IPS DF 4.7 (cell line): ENCODE measurements at regions not wholly inside any gene's neighbourhood (a gene's known extent, or its start where the extent isn't known, plus 50 kb on each side); places are given as distances from the start of the nearest gene placed in this dataset.

Experiments
- DNase-seq: peaks from one replicate; pipeline ENCODE4 v3.0.0-alpha.2; 2013; ENCODE audit warnings: low spot score; ENCODE audit errors: extremely low read depth

DNA sequence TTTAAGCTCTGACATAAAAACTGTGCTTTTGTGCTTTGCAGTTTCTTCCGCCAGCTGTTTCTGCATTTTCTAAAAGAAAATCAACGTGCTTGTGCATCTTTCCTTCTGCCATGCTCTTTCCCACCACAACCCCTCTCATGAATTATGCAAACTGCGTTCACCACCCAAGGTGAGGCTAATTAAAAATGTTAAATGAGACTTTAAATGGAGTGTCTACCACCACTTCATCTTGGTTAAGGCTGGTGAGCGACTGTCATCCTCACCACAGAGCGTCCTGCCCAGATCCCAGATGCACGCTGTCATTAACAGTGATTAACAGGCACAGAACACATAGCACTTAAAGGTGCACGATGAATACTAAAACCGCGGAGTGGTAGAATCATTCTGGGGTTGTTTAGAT lies 250.5 kb upstream of the RAB6C start:
- no peak for DNase-seq

DNA sequence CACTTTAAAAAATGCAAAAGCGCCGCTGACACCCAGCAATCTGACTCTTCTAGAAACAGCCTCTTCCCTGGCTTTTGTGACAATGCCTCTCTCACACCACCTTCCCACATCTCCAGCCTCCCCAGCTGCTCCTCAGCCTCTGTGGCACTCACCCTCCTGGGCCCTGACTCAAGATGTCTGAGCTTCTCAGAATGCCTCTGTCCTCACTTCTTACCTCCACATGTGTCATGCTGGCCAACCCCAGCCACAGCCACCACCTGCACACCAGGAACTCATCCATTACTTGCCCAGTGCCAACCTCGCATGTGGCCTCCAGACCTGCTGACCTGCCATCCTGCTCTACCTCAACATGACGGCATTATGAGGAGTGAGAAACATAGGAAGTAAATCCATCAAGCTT lies 249.8 kb upstream of the RAB6C start:
- DNase-seq: no peak

DNA sequence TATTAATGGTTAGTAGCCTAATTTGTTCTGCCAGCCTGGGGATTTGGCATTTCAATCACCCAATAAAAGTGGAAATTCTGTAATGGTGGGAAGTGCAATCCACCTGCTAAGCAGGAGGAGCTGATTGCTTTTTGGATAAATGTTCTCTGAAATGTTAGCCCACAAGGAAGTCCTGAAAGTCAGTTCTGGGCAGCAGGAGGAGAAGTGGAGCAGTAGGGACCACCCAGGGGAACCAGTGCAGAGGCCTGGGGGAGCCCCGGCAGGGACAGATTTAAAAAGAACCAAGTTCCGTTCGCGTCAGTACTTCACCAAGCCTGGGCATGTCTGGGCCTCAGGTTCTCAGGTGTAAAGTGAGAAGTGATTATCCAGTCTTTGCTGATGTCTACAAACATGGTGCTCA lies 248.5 kb upstream of the RAB6C start:
- DNase-seq: no peak

DNA sequence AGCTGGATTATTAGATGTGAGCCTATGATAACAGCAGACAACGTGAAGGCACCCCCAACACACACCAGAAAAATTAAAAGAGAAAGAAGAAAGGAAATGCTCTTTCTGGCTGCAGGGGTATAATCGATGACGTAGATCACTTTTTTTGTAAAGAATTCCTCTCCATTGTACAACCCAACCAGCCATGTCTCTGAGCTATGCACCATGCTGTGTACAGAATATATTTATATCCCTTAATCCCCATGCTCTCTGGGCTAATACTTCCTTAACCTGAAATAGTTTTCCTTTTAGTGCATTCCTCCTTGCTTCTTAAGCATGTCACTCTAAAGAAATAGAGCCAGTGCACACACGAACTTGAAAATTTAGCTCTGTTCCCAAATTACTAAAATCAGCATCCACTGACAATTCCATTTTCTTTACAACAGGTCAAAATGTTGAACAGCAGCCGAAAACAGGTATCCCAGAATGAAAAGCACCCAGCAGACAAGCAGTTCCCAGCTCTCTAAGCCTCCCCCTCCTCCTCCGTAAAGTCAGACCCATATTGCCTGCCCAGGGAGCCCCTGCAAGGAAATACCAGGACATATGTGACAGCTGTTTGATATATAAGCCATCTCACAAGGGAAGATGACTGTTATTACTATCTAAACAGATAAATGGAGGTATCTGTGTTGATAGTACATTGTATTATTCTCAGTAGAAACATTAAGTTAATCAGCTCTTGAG lies 247.4 kb upstream of the RAB6C start:
- DNase-seq: no peak

DNA sequence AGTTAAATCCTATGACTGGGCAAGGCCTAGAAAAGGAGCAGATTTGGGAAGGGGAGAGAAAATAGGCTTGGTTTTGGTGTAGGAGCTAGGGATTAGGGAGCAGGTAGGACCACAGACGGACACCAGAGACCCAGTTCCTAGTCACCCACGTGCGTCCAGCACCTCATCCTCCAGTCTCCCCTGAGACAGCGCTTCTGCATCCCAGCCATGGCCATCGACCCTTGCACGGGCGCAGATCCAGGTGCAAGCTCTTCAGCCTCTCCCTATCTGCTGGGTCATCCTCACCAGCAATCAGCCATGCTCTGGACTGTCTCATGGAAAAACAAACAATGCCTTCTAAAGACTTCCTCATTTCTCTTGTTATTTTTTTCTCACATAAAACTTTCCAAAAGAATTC lies 246.8 kb upstream of the RAB6C start:
- DNase-seq: no peak

DNA sequence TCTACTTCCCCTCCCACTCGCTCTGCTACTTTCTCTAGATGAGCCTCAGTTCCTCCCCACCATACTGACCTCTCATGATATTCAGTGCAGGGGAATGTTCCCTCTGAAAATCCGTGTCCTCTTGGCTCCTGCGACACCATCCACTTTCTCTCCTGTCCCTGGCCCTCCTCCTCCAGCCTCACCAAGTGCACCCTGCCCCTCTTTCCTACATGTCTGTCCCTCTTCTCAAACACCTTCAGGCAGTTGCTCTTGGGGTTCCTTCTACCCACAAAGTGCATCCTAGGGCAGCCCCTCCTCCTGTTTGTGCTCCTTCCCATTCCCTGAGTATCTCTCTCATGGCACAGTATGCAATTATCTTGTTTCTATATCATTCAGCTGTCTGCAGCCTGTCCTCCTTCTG lies 246.4 kb upstream of the RAB6C start:
- DNase-seq: no peak

DNA sequence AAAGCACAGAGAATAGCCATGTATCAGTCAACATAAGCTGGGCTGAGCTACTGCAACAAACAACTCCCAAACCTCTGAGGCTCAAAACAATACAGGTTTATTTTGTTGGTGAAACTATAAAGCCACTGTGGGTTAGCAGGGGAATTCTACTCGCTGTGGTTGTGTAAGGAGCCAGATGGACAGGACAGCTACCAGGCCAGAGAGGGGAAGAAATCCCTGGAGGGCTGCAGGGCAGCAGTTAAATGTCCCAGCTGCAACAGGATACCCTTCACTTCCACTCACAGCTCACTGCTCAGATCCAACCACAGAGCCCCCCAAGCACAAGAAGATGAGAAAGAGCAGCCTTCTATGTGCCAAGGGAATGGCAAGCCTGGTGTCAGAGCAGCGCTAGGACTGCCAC lies 245.9 kb upstream of the RAB6C start:
- no peak for DNase-seq

DNA sequence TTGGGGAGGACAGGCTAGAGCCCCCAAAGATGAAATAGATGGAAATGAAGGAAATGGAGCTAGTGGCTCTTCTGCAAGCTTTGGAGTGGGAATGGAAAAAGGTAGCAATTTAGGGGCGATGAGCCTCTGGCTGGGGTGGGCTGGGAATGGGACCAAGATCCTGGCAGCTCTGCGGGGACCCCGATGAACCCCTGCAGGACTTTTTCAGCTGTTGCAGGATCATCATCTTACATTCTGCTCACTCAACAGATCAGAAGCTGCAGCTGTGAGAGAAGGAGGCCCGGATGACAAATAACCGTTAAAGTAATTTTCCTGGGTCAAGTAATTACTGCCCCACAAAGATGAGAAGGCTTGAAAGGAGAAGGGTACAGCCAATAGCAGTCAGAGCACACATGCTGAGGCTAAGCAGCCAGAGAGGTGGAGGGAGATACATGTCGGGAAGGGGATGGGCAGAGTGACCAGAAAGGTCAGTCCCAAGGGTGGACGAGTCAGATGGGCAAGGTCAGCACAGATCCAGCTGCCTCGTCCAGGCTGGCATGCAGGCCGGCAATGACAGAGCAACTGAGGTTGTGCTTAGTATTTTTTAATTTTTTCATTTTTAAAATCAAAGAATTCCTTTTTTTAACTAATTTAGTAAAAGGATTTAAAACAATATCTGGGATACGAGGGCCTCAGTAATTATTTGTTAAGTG lies 245.0 kb upstream of the RAB6C start:
- no peak for DNase-seq

DNA sequence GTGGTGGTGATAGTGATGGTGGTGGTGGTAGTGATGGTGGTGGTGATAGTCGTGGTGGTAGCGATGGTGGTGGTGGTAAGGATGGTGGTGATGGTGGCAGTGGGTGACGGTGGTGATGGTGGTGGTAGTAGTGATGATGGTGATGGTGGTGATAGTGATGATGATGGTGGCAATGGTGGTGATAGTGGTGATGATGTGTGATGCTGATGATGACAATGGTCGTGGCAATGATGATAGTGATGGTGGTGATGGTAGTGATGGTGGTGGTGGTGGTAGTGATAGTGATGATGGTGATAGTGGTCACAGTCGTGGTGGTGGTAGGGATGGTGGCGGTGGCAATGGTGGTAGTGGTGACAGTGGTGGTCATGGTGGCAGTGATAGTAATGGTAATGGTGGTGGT lies 243.9 kb upstream of the RAB6C start:
- DNase-seq: no peak

DNA sequence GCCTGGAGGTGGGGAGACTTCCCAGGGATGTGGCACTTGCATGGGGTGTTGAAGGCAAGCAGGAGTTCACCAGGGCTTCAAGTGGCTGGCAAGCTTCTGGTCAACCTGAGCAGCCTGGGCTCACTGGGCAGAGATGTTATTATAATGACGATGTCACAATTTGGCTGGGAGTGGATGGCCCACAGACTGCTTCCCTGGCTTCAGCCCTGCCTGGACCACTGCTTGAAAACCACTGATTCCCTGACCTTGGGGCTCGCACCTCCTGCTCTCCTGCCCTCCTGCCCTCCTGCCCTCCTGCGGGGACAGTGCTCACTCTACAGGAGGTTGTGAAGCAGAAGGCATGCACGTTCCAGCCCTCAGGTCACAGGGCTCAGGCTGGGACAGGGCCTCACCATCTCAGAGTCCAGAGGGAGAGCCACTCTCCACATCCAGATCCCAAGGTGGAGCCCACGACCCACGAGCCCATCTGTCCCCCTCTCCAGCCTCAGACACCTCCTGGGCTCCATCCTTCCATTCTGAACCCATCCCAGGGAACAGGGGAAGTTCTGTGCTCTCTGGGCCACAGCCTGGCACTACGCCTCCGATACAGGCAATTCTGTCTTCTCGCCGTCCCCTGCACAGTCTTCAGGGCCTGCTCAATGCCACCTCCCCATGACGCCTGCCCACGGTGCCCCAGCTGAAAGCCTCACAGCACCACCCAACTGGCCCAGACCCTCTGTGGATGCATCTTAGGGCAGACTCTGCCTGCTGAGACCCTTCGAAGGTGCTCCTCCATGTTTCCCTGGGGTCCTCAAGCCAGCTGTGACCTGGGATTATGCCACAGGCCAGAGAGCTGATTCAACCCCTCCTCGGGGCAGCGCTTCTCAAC lies 241.6 kb upstream of the RAB6C start:
- no peak for DNase-seq

DNA sequence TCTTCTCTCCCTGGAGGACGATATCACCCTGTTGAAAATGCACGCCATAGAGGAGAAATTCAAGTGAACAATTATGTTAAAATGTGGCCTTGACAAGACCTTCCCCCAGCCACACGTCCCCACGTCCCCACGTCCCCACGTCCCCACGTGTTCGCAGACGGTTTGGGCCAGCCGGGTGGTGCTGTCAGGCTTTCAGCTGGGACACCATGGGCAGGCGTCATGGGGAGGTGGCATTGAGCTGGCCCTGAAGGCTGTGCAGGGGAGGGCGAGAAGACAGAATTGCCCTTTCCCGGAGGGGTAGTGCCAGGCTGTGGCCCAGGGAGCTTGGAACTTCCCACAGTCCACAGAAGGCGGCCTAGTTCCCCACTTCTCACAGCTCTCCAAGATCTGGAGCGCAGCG lies 240.7 kb upstream of the RAB6C start:
- DNase-seq: no peak

DNA sequence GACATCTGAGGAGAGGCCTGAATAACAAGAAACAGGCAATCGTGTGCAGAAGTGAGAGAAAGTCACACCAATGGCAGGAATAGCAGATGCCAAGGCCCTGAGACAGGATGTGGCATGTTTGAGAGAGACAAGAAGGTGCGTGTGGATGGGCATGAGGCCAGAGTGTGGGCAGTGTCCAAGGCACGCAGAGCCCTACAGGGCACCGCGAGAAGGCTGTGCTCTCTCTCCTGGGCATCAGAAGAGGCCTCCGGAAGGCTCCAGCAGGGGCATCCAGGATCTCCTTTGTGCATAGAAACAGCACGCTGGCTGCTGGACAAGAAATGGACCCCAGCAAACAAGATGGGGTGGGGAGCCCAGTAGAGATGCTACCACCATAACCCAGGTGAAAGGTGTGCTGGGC lies 239.0 kb upstream of the RAB6C start:
- DNase-seq: no peak

DNA sequence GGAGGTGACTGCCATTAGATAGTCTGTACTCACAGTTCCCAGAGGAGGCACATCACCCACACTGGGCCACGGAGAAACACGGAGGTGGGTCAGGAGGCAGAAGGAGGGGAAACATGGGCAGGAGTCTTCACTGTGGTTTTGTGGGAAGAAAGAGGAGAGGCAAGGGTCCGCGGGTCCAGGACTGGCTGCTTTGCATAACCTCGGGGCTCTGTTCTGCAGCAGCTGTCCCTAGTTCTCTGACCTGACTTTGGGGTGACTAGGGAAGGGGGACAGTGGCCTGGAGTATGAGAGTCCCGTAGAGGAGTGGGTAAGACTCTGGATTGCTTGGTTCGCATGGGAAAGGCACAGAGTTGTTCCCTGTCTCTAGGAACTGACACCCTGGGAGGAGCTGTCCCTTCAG lies 238.3 kb upstream of the RAB6C start:
- no peak for DNase-seq

DNA sequence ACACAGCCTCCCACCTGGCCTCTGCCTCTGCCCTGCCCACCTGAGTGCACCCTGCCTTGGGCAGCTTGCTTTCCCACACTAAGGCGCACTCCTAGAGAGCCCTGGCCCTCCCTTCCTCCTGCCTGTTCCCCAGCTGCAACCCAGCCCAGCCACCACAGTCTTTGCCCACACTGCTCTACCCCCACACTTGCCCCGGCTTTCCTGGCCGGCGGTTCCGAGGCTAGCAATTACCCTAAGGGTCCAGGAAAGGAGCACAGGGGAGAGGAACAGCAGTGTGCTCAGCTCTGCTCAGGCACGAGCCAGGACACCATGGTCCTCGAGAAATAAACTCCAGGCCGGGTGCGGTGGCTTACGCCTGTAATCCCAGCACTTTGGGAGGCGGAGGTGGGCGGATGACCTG lies 237.8 kb upstream of the RAB6C start:
- no peak for DNase-seq

DNA sequence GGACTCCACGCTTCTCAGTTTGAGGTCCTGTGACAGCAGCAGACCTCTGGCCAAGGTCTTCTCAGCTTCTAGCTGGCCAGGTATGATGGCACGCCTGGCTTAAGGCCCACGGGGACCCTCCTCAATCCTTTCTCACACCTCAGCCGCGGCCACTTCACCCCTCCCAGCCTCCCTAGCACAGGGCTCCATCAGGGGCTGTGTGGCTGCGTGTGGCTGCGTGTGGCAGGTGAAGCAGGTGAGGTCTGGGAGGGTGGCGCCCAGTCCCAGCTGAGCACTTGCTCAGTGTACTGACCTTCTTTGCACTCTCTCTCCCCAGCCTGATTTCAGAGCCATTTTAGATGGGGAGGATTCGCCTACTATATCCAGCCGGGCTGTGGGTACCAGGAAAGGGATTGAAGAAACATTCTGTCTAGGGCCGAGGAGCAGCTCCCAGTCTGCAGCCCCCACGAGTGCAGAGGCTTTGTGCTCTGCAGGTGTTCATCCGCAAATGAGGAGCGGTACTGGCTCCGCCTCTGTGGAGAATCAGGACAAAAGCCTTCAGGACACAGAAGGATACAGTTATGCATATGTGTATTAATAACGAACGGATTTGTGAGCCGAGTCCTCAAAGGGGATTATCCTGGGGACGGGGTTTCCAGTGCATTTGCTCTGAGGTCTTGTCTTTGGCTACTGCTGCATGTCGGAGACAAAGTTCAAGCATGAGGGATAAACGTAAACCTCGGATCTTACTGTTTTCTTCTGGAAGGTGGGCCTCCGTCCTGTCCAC lies 236.9 kb upstream of the RAB6C start:
- DNase-seq: no peak

DNA sequence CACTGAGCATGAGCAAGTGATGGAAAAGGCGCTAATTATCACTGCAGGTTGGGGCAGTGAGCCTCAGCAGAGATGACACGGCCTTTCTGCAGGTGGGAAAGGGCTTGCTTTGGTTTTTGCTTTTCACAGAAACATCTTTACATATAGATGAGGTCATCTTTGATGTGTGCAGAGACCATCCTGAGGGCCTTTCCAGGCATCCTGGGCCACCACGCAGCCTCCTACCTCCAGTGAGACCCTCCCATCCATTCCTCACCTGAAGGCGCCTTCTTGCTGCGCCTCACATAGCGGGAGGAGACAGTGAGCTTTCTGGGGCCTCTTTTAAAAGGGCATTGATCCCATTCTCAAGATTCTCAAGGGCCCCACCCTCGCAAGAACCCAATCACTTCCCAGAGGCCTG lies 235.3 kb upstream of the RAB6C start:
- DNase-seq: no peak

DNA sequence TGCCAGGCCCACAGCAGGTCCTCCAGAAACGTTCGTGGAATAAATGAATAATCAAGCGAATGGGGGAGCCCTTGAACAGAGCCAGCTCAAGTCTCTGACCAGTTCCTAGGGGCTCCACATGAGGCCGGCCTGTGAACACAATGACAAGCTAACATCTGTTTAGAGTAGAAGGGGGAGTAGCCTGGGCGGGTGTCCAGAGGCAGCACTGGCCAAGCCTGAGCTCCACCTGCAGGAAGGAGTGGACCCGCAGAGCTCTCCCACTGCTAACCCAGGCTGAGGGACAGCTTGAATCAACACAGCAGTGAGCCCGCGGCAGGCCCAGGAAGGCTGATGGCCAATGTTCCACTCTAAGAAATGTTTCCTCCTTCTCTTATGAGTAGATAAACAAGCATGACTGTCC lies 234.8 kb upstream of the RAB6C start:
- DNase-seq: no peak

DNA sequence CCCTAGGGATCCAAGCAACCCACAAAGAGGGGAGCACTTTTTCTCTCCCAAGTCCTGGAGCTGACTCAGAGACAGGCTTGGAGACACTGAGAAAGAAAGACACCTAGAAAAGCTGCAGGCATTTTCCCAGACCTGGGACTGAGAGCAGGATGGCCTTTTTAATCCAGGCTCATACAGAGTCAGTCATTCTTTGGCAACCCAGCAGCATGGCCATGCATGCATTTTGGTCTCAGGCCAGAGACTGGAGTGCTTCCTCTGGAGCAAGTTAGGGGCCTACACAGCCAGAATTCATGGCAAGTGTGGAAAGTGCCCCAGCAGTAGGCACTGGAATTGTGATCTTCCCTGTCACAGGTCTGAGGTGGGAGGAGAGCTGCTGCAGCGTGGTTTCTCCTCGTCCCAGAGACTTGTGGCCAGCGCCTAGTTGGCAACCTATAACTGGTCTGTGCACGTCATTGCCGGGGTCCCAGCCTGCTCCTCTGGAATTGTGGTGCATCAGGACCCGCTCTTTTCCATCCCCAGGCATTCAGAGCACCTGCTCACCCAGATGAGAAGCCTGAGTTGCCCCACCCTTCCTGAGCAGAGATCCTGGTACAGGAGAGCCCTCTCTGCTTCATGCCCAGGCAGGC lies 231.9 kb upstream of the RAB6C start:
- DNase-seq: no peak

DNA sequence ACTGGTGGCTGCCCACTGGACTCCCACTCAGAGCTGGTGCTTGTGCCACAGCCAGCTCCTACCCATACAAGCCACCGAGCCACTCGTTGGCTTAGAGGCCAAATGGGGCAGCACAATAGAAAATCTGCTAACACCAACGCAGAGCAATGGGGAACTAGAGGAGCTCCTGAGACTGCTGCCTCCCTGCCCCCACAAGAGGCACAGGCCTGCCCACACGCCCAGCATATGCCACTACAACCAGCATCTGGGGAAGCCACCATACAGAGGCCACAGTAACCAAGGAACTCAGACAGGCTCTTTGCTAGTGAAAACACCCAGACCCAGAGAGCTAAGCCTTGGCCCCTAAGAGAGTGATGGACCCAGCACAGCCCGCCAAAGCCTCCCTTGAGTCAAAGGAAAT lies 231.2 kb upstream of the RAB6C start:
- no peak for DNase-seq

DNA sequence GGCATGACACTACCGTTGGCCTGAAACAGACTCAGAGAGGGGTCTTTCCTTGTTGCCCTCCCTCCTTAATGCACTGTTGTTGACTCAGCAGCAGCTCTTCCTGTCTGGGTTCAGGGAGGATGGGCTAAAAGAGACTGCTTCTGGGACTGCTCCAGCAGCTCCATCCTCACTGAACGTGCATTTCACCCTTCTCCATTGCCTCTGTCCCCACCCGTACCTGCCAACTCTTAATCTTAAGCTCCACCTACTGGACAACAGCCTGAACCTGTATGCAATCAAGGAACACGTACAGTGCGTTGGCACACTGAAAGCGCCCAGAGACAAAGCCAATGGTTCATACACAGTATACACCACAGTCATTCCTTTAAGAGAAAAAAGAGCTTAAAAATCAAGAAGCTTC lies 230.8 kb upstream of the RAB6C start:
- no peak for DNase-seq

DNA sequence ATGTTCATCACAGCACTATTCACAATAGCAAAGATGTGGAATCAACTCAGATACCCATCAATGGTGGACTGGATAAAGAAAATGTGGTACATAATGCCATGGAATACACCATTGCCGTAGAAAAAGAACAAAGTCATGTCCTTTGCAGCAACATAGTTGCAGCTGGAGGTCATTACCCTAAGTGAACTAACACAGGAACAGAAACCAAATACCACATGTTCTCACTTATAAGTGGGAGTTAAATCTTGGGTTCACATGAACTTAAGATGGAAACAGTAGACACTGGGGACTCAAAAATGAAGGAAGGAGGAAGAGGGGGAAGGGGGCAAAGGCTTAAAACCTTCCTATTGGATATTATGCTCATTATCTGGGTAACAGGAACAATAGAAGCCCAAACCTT lies 228.1 kb upstream of the RAB6C start:
- DNase-seq: no peak
